ENCODE measurements at regions not wholly inside any gene's neighbourhood (a gene's known extent, or its start where the extent isn't known, plus 50 kb on each side); places are given as distances from the start of the nearest gene placed in this dataset.

GRCh38 chr11:101661559-101661958 is 77.8 kb upstream of the TRPC6 start:
- ChIA-PET CTCF (interaction anchor here (0.8 kb wide), 1 partner anchor 9 kb away, joined by 4 read pairs; no protein-coding TSS in a partner anchor), POLR2A (no interaction called here)
- Histone ChIP-seq H3K36me3 (replicated peaks in 1 of 2; ENCODE audit: control insufficient read depth in 1 of 2, insufficient read depth in 2 of 2, low read length in 1 of 2) (no peaks in the 10 kb centered on the region), H3K4me2 (no peak overlapping the region), H3K27ac (ENCODE audit: low read depth in 2 of 2, low read length in 1 of 2) (no peak overlapping the region), H3K27me3 (ENCODE audit: insufficient read depth) (no peaks in the 10 kb centered on the region), H3K79me2 (ENCODE audit: insufficient read depth) (no peaks in the 10 kb centered on the region), H3K9ac (no peak overlapping the region), H3F3A (replicated peaks; ENCODE audit: insufficient read depth) (no peaks in the 10 kb centered on the region), H3K9me3 (no peaks in the 10 kb centered on the region), H4K20me1 (ENCODE audit: insufficient read depth) (no peaks in the 10 kb centered on the region), H3K9me2 (no peaks in the 10 kb centered on the region), H3K4me3 (ENCODE audit: low read depth in 2 of 2, low read length in 1 of 2) (no peak overlapping the region), H3K4me1 (ENCODE audit: control insufficient read depth in 1 of 2, insufficient read depth in 2 of 2, low read depth in 1 of 2, low read length in 1 of 2) (no peaks in the 10 kb centered on the region), H2AFZ (ENCODE audit: low read depth) (no peak overlapping the region)
- TF ChIP-seq JUND (IDR thresholded peaks at IDR 0.05) (no peak), NFIC (IDR thresholded peaks at IDR 0.05; ENCODE audit: borderline replicate concordance) (no peak), EP300 (IDR thresholded peaks at IDR 0.05; ENCODE audit: borderline replicate concordance in 1 of 2, low read depth in 1 of 2, low read length in 1 of 2) (no peak), REST (IDR thresholded peaks at IDR 0.05; ENCODE audit: low read depth, low read length) (no peak), FOXM1 (IDR thresholded peaks at IDR 0.05; ENCODE audit: low read depth) (no peak), RCOR1 (IDR thresholded peaks at IDR 0.05; ENCODE audit: low read length) (no peak), GABPA (IDR thresholded peaks at IDR 0.05; ENCODE audit: low read depth) (no peak), MEF2A (IDR thresholded peaks at IDR 0.05; ENCODE audit: borderline replicate concordance, low read depth) (no peak), TCF12 (IDR thresholded peaks at IDR 0.05) (no peak), NRF1 (IDR thresholded peaks at IDR 0.05; ENCODE audit: low read depth, low read length) (no peak), MAX (IDR thresholded peaks at IDR 0.05; ENCODE audit: low read depth) (no peak), MXI1 (IDR thresholded peaks at IDR 0.05; ENCODE audit: low read depth, low read length) (no peak), SIN3A (IDR thresholded peaks at IDR 0.05; ENCODE audit: borderline replicate concordance, low read depth, low read length) (no peak), YY1 (IDR thresholded peaks at IDR 0.05; ENCODE audit: low read depth) (no peak), RXRA (IDR thresholded peaks at IDR 0.05; ENCODE audit: borderline replicate concordance, low read depth) (no peak), GATA2 (CRISPR knock-in tag; IDR thresholded peaks at IDR 0.05) (no peak), USF2 (IDR thresholded peaks at IDR 0.05; ENCODE audit: borderline replicate concordance, low read depth, low read length) (no peak), FOXJ3 (CRISPR knock-in tag; IDR thresholded peaks at IDR 0.05) (no peak), SMC3 (IDR thresholded peaks at IDR 0.05; ENCODE audit: low read depth, low read length) (no peak), TEAD4 (IDR thresholded peaks at IDR 0.05; ENCODE audit: borderline replicate concordance, insufficient read depth) (no peak)
- 25% methylated on average over 1 of the region's 1 CpG for WGBS (ENCODE audit: low lambda C conversion rate)
- no peak for DNase-seq

All from SK-N-SH (cell line).